Activated CD4-positive, alpha-beta memory T cell treated with anti-CD3 and anti-CD28 coated beads for 36 hours (primary cell): ENCODE measurements at regions not wholly inside any gene's neighbourhood (a gene's known extent, or its start where the extent isn't known, plus 50 kb on each side); places are given as distances from the start of the nearest gene placed in this dataset.

Experiments
- CTCF ChIA-PET: fragments of 350-600 bp; sonication (Branson Sonifier 250); formaldehyde crosslinking; loops from one replicate; lab custom pipeline; 2021; ENCODE audit warnings: antibody characterized with exemption, inconsistent platforms; lab: Charles Lee
- POLR2A ChIA-PET: fragments of 350-600 bp; sonication (Branson Sonifier 250); formaldehyde crosslinking; loops from one replicate; lab custom pipeline; 2021; ENCODE audit warnings: antibody characterized with exemption; lab: Charles Lee
- DNase-seq: peaks from one replicate; pipeline ENCODE4 v3.0.0-alpha.2; 2020
- H3K27ac Mint-ChIP-seq: one replicate; pipeline ENCODE4 v1.8.0; 2021; ENCODE audit warnings: mixed read lengths
- H3K27me3 Mint-ChIP-seq: one replicate; pipeline ENCODE4 v1.8.0; 2021; ENCODE audit warnings: mixed read lengths
- H3K36me3 Mint-ChIP-seq: one replicate; pipeline ENCODE4 v1.8.0; 2021; ENCODE audit warnings: mixed read lengths
- H3K4me1 Mint-ChIP-seq: one replicate; pipeline ENCODE4 v1.8.0; 2021; ENCODE audit warnings: low read depth, mixed read lengths
- H3K4me3 Mint-ChIP-seq: one replicate; pipeline ENCODE4 v1.8.0; 2021; ENCODE audit warnings: mild to moderate bottlenecking, mixed read lengths
- H3K9me3 Mint-ChIP-seq: one replicate; pipeline ENCODE4 v1.8.0; 2021; ENCODE audit warnings: mixed read lengths
- intact Hi-C: fragments of 100-400 bp; cut with micrococcal nuclease; formaldehyde crosslinking; loops from one replicate; pipeline ENCODE4 v1.15.1; 2023

DNA sequence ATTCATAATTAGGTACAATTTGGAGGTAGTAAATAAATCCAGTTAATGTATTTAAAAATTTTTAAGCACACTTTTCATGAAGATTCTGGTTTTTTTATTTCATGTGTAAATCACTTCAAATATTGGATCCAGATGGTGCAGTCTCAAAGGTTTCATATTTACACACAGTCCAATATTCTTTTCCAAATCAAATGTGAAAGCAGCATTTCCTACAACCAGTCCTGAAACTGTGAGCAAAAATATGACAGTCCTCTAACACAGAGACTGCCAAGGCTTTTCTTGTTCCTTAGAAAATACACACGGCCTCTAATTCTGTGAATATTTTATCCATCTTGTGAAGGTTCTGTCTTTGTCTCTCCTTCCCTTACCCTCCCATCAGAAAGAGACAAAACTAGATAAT is 645.9 kb downstream of the ARL4A start:
- CTCF ChIA-PET = no interaction called here
- intact Hi-C loops = no loop called here
- Mint-ChIP-seq H3K36me3 (no peaks in the 10 kb centered on the region), H3K4me1 (no peaks in the 10 kb centered on the region), H3K4me3 (no peak overlapping the region), H3K27ac (no peak overlapping the region), H3K9me3 (no peaks in the 10 kb centered on the region), H3K27me3 (no peaks in the 10 kb centered on the region)
- POLR2A ChIA-PET = no interaction called here
- no peak for DNase-seq

- CTCF ChIA-PET = interaction anchor here (0.6 kb wide), 1 partner anchor 1121 kb away, joined by 3 read pairs; no protein-coding TSS in a partner anchor
- Mint-ChIP-seq H3K27me3 (no peaks in the 10 kb centered on the region), H3K9me3 (no peaks in the 10 kb centered on the region), H3K4me1 (no peaks in the 10 kb centered on the region), H3K27ac (no peak overlapping the region), H3K36me3 (no peaks in the 10 kb centered on the region), H3K4me3 (no peak overlapping the region)
- no peak for DNase-seq
- intact Hi-C loops = no loop called here
- POLR2A ChIA-PET = no interaction called here
Observed at GRCh38 chr7:13336227-13336626, 648.8 kb downstream of the ARL4A start.

DNA sequence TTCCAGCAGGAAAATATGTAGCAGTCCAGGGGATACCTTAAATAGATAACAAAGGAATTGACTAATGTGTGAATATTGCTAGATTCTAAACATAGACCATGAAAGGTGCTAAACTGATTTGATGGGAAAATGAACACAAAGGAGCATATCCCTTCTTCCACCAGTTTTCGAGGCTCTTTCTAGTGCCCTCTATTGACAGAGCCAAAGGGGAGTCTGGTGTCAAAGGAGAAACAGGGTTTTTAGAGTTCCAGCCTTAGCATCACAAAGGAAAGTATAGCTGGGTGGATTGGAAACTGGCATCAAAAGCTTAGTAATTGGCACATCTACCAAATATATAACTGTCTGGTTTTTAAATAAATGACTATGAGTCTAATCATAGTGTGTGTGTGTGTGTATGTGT is 636.8 kb downstream of the ETV1 start:
- H3K4me3 Mint-ChIP-seq = no peak overlapping the region
- H3K27me3 Mint-ChIP-seq = peaks cover 2% of the 10 kb centered on the region

GRCh38 chr7:13359656-13360055 is 629.8 kb downstream of the ETV1 start:
- POLR2A ChIA-PET = no interaction called here
- no peak for DNase-seq
- Mint-ChIP-seq H3K4me1 (no peaks in the 10 kb centered on the region), H3K27ac (no peak overlapping the region), H3K9me3 (no peaks in the 10 kb centered on the region), H3K27me3 (no peaks in the 10 kb centered on the region), H3K4me3 (no peak overlapping the region), H3K36me3 (no peaks in the 10 kb centered on the region)
- intact Hi-C loops = no loop called here
- CTCF ChIA-PET = interaction anchor here (1.1 kb wide), 1 partner anchor 24 kb away, joined by 3 read pairs; no protein-coding TSS in a partner anchor

More for the DNA sequence above, 636.8 kb downstream of the ETV1 start:
- no peak for DNase-seq
- Mint-ChIP-seq H3K9me3 (no peaks in the 10 kb centered on the region), H3K4me1 (no peaks in the 10 kb centered on the region), H3K36me3 (no peaks in the 10 kb centered on the region), H3K27ac (no peak overlapping the region)
- ChIA-PET CTCF (no interaction called here), POLR2A (no interaction called here)
- intact Hi-C loops = no loop called here

GRCh38 chr7:13386741-13387140 is 602.7 kb downstream of the ETV1 start:
- ChIA-PET CTCF (no interaction called here), POLR2A (no interaction called here)
- intact Hi-C loops = no loop called here
- no peaks in the 10 kb centered on the region for H3K9me3 Mint-ChIP-seq
- no peak for DNase-seq
- H3K27me3 Mint-ChIP-seq = no peaks in the 10 kb centered on the region
- no peak overlapping the region for H3K4me3 Mint-ChIP-seq
- H3K4me1 Mint-ChIP-seq = no peaks in the 10 kb centered on the region
- no peaks in the 10 kb centered on the region for H3K36me3 Mint-ChIP-seq
- H3K27ac Mint-ChIP-seq = no peak overlapping the region

DNA sequence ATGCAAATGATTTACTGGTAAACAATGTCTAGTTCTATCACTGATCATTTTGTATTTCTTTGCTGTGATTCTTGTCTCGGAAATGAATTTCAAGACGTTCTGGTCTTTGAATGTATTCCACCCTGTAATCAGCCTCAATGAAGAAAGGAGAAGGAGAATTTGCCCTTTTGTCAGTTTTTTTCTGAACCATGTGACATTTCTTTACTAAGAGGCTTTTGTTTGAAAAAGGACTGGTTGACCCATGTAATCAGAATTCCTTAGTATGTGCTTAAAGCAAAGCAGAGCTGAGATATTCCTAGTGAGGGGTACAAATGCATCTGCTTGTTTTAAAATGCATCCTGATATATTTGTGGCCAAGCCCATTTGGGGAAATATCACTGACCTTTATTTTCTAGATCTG is 581.6 kb downstream of the ETV1 start:
- no peak overlapping the region for H3K4me3 Mint-ChIP-seq

DNA sequence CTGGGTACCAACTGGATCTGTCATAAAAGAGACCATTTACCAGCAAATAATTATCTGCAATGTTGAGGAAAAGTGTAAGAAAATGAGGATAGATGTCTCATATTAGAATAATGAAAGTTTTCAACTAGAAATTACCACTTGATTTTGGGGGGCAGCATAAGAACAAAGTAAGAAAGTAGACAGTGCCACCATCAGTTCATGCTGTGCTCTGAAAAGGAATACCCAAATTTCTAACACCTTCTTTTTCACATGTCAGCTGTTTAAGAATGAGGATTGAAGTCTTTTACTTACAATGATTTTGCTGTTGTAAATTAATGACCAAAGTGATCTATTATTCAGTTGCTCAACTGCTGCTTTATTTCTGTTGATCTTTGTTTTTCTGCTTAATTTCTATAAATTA is 578.3 kb downstream of the ETV1 start:
- Mint-ChIP-seq H3K36me3 (no peaks in the 10 kb centered on the region), H3K4me1 (no peaks in the 10 kb centered on the region), H3K27ac (no peak overlapping the region), H3K9me3 (no peaks in the 10 kb centered on the region), H3K27me3 (no peaks in the 10 kb centered on the region), H3K4me3 (no peak overlapping the region)
- intact Hi-C loops = no loop called here
- CTCF ChIA-PET = no interaction called here
- POLR2A ChIA-PET = no interaction called here
- no peak for DNase-seq

More for the DNA sequence above, 581.6 kb downstream of the ETV1 start:
- Mint-ChIP-seq H3K27me3 (no peaks in the 10 kb centered on the region), H3K9me3 (no peaks in the 10 kb centered on the region), H3K27ac (no peak overlapping the region), H3K36me3 (no peaks in the 10 kb centered on the region), H3K4me1 (no peaks in the 10 kb centered on the region)
- ChIA-PET CTCF (no interaction called here), POLR2A (no interaction called here)
- intact Hi-C loops = no loop called here
- DNase-seq = no peak

- Mint-ChIP-seq H3K36me3 (no peaks in the 10 kb centered on the region), H3K27me3 (no peaks in the 10 kb centered on the region), H3K9me3 (no peaks in the 10 kb centered on the region), H3K4me3 (no peak overlapping the region), H3K4me1 (no peaks in the 10 kb centered on the region), H3K27ac (no peak overlapping the region)
- no peak for DNase-seq
- ChIA-PET POLR2A (no interaction called here), CTCF (no interaction called here)
- intact Hi-C loops = no loop called here
Observed at GRCh38 chr7:13411636-13412035, 577.8 kb downstream of the ETV1 start.

DNA sequence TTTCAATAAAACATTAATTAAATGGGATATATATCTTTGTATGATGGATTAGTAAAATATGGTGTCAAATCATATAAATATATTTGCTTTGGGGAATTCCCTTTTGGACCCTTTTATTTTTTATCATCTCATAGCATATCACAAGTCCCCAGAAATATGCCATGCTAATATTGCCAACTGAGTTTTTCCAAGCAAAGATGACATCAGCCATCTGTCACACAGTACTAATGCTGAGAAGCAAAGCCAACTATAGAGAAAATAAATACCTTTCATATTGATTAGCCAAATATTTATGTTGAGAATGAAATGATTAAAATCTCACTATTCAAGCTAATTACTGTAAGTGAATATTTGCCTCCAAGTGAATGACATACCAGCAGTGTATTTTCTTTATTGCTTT is 575.3 kb downstream of the ETV1 start:
- no peak for DNase-seq
- no peak overlapping the region for H3K4me3 Mint-ChIP-seq
- H3K4me1 Mint-ChIP-seq = no peaks in the 10 kb centered on the region
- CTCF ChIA-PET = no interaction called here
- peaks cover 3% of the 10 kb centered on the region for H3K9me3 Mint-ChIP-seq
- no peaks in the 10 kb centered on the region for H3K36me3 Mint-ChIP-seq
- H3K27ac Mint-ChIP-seq = no peak overlapping the region
- POLR2A ChIA-PET = no interaction called here
- H3K27me3 Mint-ChIP-seq = no peaks in the 10 kb centered on the region
- intact Hi-C loops = no loop called here

GRCh38 chr7:13414661-13415107 is 574.8 kb downstream of the ETV1 start:
- Mint-ChIP-seq H3K4me1 (no peaks in the 10 kb centered on the region), H3K27ac (no peak overlapping the region), H3K9me3 (peaks cover 3% of the 10 kb centered on the region), H3K4me3 (no peak overlapping the region), H3K36me3 (no peaks in the 10 kb centered on the region), H3K27me3 (no peaks in the 10 kb centered on the region)
- ChIA-PET POLR2A (no interaction called here), CTCF (no interaction called here)
- intact Hi-C loops = no loop called here
- DNase-seq = no peak

- H3K36me3 Mint-ChIP-seq = no peaks in the 10 kb centered on the region
- POLR2A ChIA-PET = no interaction called here
Observed at GRCh38 chr7:13416071-13416470, 573.4 kb downstream of the ETV1 start.

GRCh38 chr7:13416544-13416943 is 572.9 kb downstream of the ETV1 start:
- Mint-ChIP-seq H3K4me1 (no peaks in the 10 kb centered on the region), H3K9me3 (peaks cover 3% of the 10 kb centered on the region), H3K36me3 (no peaks in the 10 kb centered on the region), H3K27ac (no peak overlapping the region), H3K27me3 (no peaks in the 10 kb centered on the region), H3K4me3 (no peak overlapping the region)
- ChIA-PET CTCF (no interaction called here), POLR2A (no interaction called here)
- no peak for DNase-seq
- intact Hi-C loops = no loop called here

More at GRCh38 chr7:13416071-13416470, 573.4 kb downstream of the ETV1 start:
- no peak overlapping the region for H3K4me3 Mint-ChIP-seq
- H3K27ac Mint-ChIP-seq = no peak overlapping the region
- H3K4me1 Mint-ChIP-seq = no peaks in the 10 kb centered on the region
- H3K9me3 Mint-ChIP-seq = peaks cover 3% of the 10 kb centered on the region
- intact Hi-C loops = no loop called here
- H3K27me3 Mint-ChIP-seq = no peaks in the 10 kb centered on the region
- DNase-seq = no peak
- CTCF ChIA-PET = no interaction called here

DNA sequence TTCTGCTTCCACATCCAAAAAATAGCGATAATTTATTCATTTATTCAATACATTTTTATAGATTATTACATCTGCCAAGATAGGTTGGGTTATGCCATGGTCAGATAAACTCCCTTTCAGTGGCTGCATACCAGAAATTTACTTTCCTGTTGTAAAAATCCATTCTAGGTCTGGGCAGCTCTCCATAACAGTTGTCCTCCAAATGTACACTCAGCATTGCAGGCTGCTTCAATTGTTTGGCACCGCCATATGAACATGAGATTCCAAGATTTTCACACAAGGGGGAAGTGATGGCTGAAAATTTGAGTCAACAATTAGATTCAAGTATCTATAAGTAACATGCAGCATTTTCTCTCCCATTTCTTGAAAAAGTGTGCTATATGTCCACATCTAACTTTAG is 568.7 kb downstream of the ETV1 start:
- Mint-ChIP-seq H3K4me1 (no peaks in the 10 kb centered on the region), H3K9me3 (peaks cover 3% of the 10 kb centered on the region), H3K36me3 (no peaks in the 10 kb centered on the region), H3K27me3 (no peaks in the 10 kb centered on the region), H3K4me3 (no peak overlapping the region), H3K27ac (no peak overlapping the region)
- intact Hi-C loops = no loop called here
- CTCF ChIA-PET = no interaction called here
- DNase-seq = no peak
- POLR2A ChIA-PET = no interaction called here
